ENCODE measurements at regions not wholly inside any gene's neighbourhood (a gene's known extent, or its start where the extent isn't known, plus 50 kb on each side); places are given as distances from the start of the nearest gene placed in this dataset.

GRCh38 chr7:424301-424935, 95.2 kb downstream of the PDGFA start:
- DNase-seq: no peak
- no peak for ATAC-seq

DNA sequence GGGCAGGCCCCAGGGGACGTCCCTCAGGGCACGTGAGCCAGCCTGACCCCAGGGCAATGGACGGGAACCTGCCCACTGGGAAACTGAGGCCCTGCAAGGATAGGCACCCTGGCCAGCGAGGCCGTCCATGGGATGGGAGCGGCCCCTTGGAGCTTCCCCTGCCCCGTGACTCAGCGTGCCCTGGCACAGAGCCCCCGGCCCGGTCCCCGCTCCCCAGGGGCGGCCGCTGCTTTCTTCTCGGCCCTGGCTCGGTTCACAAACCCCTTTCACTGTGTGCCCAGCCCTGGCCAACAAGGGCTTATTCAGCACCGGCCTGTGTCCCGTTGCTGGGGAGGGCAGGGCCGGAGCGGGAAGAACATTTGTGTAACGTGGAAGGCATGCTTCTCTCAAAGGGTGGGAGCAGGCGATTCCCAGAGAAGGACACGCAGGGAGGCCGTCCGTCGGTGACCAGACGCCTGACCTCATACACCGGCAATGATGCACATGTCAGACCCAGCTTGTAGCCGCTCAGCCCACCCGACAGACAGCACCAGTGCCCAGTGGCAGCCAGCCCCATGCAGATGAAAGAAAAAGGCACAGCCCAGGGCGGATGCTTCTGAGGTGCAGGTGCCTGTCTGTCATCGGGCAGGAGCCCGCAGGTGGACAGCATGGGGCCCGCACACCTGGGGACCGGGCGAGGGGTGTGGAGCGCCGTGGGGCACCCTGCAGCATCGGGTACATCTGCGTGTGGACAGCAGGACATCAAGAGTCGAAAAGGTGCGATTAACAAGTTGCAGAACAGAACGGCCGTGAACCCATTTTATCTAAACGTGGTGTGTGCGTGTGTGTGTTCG, 94.5 kb downstream of the PDGFA start:
- DNase-seq: no peak
- peak; percentile 7 for ATAC-seq

- no peak for ATAC-seq
- no peak for DNase-seq
Observed at GRCh38 chr7:425794-426188, 93.9 kb downstream of the PDGFA start.

DNA sequence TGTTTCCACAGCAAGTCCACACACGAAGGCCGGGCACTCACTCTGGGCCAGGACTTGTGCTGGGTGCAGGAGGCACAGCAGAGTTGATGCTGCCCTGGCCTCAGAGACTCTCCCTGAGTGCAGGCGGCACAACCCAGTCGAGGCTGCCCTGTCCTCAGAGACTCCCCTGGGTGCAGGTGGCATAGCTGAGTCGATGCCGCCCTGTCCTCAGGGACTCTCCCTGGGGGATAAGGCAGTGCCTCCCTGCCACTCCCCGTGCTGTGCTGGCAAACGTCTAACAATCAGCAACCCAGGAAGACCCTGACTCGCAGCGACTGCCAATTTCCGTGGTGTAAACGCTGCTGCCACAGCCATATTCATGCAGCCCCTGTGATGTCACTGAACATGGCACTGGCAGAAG, 93.1 kb downstream of the PDGFA start:
- ATAC-seq (no peak), DNase-seq (no peak)

DNA sequence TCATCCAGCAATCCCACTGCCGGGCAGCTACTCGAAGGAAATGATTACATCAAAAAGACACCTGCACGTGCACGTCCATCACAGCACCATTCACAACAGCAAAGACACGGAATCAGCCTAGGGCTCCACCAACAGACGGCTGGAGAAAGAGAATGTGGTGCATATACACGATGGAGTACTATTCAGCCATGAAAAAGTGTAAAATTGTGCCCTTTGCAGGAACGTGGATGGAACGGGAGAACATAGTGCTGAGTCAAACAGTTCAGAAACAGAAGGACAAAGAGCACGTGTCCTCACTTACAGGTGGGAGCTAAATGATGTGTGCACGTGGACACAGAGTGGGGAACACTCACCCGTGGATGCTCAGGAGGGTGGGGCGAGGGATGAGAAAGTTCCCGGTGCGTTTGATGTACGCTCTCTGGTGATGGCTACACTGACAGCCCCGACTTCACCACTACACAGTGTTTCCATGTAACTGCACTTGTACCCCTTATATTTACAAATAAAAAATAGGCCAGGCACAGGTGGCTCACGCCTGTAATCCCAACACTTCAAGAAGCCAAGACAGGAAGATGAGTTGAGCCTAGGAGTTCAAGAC, 92.0 kb downstream of the PDGFA start:
- no peak for DNase-seq
- ATAC-seq: no peak

- ATAC-seq (no peak), DNase-seq (no peak)
Observed at GRCh38 chr7:428387-428786, 91.3 kb downstream of the PDGFA start.

DNA sequence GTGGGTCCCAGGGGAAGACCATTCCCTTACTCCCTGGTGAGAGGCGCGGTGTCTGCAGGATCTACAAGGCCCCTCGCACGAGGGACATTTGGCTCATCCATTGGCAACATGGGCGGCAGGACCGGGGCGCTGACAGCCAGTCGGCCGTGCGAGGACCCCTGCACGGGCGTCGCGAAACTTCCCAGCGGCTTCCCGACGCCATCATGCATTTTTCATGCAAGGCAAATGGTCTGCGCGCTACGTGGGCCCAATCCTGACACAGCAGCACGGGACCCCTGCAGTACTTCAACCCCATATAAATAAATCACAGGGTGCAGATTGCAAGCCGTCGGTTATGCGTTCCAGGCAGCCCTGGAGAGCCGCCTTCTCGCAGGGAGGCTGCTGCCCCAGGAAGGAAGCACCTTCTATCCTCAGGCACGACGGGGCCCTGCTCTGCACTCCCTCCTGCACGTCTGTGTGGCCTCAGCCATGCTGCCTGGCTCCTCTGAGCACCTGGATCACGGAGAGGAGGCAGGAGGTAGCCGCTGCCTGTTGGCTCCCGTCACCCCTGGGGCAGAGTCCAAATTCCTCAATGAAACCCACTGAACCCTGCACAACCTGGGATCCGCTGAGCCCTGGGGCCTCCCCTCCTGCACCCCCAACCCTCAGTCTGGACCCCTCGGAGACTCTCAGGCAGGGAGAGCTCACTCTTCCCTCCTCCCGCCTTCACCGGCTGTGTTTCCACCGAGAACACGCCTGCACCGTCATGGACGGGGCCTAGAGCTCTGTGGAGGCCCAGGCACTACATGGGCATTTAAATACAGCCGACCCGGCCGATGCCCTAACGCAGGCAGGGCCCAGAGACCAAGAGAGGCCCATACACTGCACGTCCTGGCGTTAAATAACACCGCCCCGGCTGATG, 90.5 kb downstream of the PDGFA start:
- ATAC-seq (no peak), DNase-seq (no peak)

DNA sequence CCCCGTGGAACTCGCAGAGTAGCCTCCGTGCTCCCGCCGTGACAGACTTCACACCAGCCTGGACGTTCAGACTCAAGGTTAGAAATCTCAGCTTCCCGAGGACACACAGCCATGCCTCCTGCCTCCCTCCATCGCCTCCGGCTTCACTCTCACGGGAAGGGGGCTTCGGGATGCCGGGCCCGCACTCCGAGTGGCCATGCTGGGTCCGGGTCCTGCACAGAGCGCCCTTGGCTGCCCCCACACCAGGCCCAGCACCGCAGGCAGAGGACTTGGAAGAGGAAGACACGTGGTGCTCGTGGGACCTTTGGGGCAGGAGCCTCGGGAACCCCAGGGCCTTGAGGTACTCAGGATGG, 89.8 kb downstream of the PDGFA start:
- no peak for ATAC-seq
- DNase-seq: no peak

DNA sequence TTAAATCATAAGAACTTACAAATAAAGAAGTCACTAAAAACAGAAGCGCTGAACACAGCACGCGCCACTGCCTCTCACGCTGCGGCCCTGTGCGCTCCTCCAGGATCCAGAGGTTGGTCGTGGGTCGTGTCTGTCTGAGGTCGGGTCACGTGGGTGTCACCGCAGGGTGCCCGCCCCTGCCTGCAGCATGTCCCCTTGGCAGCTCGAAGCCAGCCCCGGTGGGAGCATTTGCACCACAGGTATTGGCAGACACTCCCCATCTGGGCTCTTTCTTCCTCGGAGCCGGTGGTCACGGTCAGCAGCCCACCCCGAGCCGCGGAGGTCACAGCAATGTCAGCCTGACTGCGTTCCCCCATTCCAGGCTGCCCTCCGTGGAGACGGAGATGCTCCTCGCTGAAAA, 88.6 kb downstream of the PDGFA start:
- no peak for DNase-seq
- no peak for ATAC-seq

GRCh38 chr7:431658-432111, 88.0 kb downstream of the PDGFA start:
- no peak for ATAC-seq
- no peak for DNase-seq

- ATAC-seq (no peak), DNase-seq (no peak)
Observed at GRCh38 chr7:432256-432655, 87.4 kb downstream of the PDGFA start.

- ATAC-seq (no peak), DNase-seq (no peak)
Observed at GRCh38 chr7:432933-433332, 86.7 kb downstream of the PDGFA start.

GRCh38 chr7:433558-433957, 86.1 kb downstream of the PDGFA start:
- no peak for ATAC-seq
- no peak for DNase-seq

DNA sequence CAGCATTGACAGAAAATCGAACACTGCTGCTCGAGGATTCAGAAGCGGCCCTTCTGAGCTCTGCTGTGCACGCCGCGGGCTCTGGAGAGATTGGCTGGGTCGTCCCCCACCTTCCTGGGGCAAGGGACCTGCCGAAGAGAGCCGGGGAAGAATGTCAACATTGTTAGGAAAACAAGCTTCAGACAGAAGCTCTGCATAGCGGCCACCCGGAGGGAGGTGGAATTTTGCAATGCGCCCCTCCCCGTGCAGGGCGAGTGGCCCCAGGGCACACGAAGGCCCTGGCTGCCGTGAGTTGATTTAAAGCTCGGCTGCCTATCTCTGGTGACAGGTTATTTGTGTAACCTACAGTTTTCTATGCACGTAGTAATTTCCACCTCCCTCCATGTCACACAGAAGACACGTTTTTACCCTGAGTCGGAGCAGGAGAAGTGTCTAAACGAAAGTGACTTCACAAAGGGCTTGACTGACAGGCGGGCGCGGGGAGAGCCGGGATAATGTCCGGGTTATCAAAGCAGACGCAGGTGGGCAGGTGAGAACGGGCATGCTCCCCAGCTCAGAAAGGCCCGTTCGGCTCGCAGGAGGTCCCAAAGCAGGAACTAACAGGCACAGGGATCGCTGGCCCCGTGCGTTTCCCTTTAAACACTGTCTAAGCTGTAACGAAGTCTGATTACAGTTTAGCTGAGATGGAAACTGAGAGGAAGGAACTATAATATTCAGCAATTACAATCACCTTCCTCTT, 84.6 kb downstream of the PDGFA start:
- ATAC-seq: no peak

DNA sequence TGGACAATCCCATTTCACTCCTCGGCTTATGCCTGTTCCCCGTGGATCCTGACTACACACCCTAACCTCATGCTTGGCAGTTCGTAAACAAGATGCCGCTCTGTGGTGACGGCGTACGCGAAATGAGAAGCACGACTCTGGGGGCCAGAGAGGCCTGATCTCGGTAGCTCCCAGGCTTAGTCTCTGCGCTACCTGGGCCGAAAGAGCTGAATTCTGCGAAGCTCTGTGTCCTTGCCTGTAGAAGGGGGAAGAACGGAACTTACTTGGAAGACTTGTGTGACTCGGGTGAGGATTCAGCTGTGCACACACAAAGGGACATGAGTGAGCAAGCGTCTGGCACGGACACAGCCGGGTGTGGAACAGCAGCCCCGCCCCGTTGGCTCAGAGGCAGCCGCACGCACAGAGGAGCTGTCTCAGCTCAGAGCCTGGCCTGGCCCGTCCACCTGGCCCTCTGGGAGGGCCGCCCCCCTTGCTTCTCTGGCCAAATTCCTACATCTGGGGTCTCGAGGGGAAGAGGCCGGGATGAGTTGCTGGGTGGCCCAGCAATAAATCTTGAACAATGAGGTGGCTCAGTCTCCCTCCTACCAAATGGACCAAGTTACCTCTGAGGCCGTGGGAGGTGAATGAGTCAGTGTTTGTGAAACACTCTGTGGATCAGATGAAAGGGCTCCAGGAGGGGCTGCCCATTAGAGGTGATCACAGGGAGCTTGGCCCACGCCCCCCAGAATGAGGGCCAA, 83.8 kb downstream of the PDGFA start:
- peak; percentile 38 for ATAC-seq
- peak; percentile 25 for DNase-seq

More for the DNA sequence above, 84.6 kb downstream of the PDGFA start:
- no peak for DNase-seq

- no peak for ATAC-seq
Observed at GRCh38 chr7:436367-437128, 83.1 kb downstream of the PDGFA start.

DNA sequence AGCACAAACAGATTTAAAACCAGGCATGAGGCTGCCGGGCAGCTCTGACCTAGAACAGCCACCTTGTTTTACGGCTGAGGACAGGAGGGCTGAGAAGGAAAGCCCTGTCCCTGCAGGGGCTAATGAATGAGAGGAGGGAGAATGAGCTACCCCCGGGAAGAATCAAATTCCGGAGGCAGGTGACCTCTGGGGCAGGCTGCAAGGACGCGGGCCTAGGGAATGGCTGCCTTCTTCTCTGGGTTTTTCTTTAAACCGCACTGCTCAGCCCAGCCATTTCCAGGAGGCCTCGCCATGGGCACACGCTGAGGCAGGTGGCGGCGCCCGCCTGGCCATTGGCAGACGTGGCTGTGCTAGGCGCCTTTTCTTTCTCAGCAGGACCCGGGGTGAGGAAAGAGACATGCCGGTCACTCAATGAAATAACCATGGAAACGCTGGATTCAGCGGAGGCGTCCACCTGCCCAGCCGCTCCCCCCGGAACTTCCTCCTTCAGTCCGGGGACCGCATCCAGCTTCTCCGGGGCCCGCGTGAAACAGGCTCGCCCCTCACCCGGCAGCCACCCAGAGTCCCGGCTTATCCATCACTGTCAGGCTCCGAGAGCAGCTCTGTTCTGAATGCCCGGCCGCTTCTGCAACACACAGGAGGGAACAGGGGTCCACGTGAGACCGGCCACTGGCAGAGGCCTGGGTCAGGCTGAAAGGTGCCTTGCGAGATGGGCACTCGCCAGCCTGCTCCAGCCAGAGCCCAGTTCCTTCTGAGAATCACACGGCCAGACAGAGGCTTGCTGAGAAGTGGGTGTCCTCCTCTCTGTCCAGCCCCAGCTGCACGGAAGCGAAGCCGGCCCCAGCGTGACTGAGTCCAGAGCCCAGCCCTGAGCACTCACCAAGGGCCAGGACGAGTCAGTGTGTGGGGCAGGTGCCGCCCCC, 82.1 kb downstream of the PDGFA start:
- DNase-seq (no peak), ATAC-seq (no peak)

More at GRCh38 chr7:436367-437128, 83.1 kb downstream of the PDGFA start:
- no peak for DNase-seq

DNA sequence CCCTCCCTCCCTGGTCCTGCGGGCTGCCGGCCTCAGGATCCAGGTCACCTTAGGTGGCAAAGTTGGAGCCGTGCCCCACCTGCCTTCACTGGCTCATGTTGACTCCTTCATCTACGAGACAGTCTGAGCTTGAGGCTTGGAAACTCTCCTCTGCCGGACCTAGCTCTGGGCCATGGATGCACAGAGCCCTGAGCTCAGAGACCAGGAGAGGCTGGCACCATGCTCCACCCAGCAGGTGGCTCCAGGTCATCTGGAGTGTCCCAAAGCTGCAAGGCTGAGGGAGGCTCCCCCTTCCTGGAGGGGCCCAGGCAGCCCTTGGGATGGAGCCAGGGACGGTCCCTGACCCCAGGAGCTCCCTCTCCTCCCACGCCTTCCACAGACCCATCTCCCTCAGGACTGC, 81.3 kb downstream of the PDGFA start:
- DNase-seq (no peak), ATAC-seq (no peak)

DNA sequence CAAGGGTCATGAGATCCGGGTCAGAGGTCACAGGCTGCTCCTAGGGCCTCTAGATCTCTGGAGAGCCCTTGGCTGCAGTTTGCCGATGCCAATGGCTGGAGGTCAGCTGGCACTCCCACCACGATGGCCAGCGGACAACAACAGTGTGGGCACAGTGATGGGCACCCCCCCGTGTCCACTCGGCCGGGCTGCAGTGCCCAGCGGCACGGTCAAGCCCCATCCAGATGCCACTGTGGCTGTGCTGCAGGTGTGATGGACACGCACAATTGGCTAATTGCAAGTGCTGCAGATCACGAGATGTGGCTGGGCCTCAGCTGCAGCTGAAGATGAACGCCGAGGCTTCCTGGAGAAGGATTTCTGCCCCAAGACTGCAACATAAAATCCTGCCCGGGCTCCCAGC, 80.7 kb downstream of the PDGFA start:
- no peak for DNase-seq
- no peak for ATAC-seq

All from stimulated activated naive CD8-positive, alpha-beta T cell treated with anti-CD3 and anti-CD28 coated beads, Interleukin-15, Interleukin-2, amounts not matched to agents 100 U/mL and 50 U/mL, for 24 hours (primary cell).